OCI-LY3 (cell line): ENCODE measurements at regions not wholly inside any gene's neighbourhood (a gene's known extent, or its start where the extent isn't known, plus 50 kb on each side); places are given as distances from the start of the nearest gene placed in this dataset.

Source experiments
- CTCF ChIP-seq: fragments of 200-600, 300-600 bp; sonication (generic); IDR thresholded peaks from 2 replicates; pipeline ENCODE4 v1.5.1; 2014; ENCODE audit warnings: antibody characterized with exemption, low read length, low read depth
- EZH2phosphoT487 ChIP-seq: fragments of 200-600 bp; shearing (Covaris generic); IDR thresholded peaks from 2 replicates; pipeline ENCODE4 v1.6.1; 2018; ENCODE audit warnings: antibody characterized with exemption, mixed run types, low read depth

GRCh38 chr13:79867254-79867653, 386.3 kb downstream of the NDFIP2 start:
- TF ChIP-seq CTCF, result no peak
- no peak for TF ChIP-seq EZH2phosphoT487
